Bronchial epithelial cell (primary cell): ENCODE measurements at regions not wholly inside any gene's neighbourhood (a gene's known extent, or its start where the extent isn't known, plus 50 kb on each side); places are given as distances from the start of the nearest gene placed in this dataset.
A peak's percentile ranks its signal among the peaks of the same experiment; 100 is the strongest.

ENCODE experiments used
- DNase-seq: peaks from one replicate; pipeline ENCODE4 v3.0.0-alpha.2; 2010; ENCODE audit warnings: low read depth
- FAIRE-seq: peaks from 2 replicates; lab custom pipeline; 2011; peaks lifted over from hg19 to GRCh38; lab: Jason Lieb, UNC
- H3K27me3 ChIP-seq: 2 replicates; pipeline ENCODE4 v1.5.1; 2011; ENCODE audit warnings: low read length; ENCODE audit not compliant: control insufficient read depth, insufficient read depth
- H3K36me3 ChIP-seq: 2 replicates; pipeline ENCODE4 v1.5.1; 2011; ENCODE audit warnings: low read length; ENCODE audit not compliant: control insufficient read depth, insufficient read depth
- H3K4me3 ChIP-seq: 2 replicates; pipeline ENCODE4 v1.5.1; 2011; ENCODE audit warnings: mild to moderate bottlenecking, low read depth, low read length, control low read depth
- TF ChIP-seq, protein P1 (sequence below): IDR thresholded peaks from 2 replicates; pipeline ENCODE4 v1.5.1; 2011; ENCODE audit warnings: mild to moderate bottlenecking, moderate library complexity, low read length, control low read depth, inconsistent platforms; ENCODE audit not compliant: insufficient read depth, severe bottlenecking

DNA sequence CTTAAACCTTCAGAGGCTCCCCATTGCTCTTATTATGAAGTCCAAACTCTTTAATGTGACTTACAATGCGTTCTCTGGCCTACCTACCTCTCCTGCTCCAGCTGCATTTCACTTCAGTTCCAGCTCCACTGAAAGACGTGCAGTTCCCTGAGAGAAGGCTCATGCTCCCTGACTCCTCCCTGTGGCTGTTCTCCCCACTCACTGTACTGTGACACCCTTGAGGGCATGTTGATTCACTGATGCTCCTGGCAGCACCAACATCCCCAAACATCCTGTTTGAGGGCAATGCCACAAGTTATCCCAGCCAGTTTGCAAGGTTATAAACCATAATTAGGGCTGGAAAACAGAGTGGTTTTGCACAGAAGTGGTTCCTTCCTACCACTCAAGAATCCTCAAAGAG is 111.2 kb downstream of the LSM5 start:
- Histone ChIP-seq H3K36me3 (no peaks in the 10 kb centered on the region), H3K27me3 (no peaks in the 10 kb centered on the region), H3K4me3 (no peak overlapping the region)
- DNase-seq = peak; percentile 32
- no peak for FAIRE-seq
- TF ChIP-seq, protein P1, sequence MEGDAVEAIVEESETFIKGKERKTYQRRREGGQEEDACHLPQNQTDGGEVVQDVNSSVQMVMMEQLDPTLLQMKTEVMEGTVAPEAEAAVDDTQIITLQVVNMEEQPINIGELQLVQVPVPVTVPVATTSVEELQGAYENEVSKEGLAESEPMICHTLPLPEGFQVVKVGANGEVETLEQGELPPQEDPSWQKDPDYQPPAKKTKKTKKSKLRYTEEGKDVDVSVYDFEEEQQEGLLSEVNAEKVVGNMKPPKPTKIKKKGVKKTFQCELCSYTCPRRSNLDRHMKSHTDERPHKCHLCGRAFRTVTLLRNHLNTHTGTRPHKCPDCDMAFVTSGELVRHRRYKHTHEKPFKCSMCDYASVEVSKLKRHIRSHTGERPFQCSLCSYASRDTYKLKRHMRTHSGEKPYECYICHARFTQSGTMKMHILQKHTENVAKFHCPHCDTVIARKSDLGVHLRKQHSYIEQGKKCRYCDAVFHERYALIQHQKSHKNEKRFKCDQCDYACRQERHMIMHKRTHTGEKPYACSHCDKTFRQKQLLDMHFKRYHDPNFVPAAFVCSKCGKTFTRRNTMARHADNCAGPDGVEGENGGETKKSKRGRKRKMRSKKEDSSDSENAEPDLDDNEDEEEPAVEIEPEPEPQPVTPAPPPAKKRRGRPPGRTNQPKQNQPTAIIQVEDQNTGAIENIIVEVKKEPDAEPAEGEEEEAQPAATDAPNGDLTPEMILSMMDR = no peak

DNA sequence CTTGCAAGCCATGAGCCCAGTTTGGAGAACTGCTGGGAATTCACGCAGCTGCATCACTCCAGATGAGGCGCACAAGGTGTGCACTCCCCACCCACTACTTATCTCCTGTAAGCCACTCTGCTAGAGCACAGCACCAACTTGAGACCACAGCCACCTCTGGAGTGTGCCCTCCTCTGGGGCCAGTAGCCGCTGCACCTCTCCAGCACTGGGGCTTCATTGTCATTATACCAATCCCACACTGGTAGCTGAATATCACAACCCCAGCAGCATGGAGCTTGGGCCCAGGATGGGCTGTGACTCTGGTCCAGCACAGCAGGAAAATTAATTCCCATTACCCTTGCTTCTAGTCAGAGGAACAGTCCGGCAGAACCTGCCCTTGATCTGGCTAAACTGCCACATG is 125.6 kb downstream of the LSM5 start:
- H3K36me3 ChIP-seq = no peaks in the 10 kb centered on the region
- DNase-seq (no peak), FAIRE-seq (no peak)
- TF ChIP-seq, protein P1 = no peak
- H3K4me3 ChIP-seq = no peak overlapping the region
- peaks cover 2% of the 10 kb centered on the region for H3K27me3 ChIP-seq

DNA sequence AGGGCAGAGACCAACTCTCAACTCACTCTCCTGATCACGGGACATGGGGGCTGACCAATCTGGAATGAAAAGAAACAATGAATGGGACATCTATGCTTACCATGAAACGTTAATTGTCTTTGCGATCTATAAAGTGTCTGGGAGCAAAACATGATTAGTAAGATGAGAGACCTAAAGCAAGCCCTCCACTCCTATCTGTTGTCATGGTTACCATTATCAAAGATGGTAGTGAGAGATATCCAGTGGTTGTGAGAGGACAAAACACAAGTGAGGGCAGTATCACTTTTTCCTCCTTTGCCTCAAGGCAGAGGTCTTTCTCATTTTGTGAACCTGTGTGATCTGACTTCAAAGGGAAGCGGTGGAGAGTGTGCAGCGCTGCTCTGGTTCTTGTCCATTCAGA is 130.1 kb downstream of the LSM5 start:
- no peak for FAIRE-seq
- TF ChIP-seq, protein P1 = no peak
- no peak for DNase-seq
- H3K27me3 ChIP-seq = peaks cover 2% of the 10 kb centered on the region
- no peak overlapping the region for H3K4me3 ChIP-seq
- H3K36me3 ChIP-seq = no peaks in the 10 kb centered on the region

DNA sequence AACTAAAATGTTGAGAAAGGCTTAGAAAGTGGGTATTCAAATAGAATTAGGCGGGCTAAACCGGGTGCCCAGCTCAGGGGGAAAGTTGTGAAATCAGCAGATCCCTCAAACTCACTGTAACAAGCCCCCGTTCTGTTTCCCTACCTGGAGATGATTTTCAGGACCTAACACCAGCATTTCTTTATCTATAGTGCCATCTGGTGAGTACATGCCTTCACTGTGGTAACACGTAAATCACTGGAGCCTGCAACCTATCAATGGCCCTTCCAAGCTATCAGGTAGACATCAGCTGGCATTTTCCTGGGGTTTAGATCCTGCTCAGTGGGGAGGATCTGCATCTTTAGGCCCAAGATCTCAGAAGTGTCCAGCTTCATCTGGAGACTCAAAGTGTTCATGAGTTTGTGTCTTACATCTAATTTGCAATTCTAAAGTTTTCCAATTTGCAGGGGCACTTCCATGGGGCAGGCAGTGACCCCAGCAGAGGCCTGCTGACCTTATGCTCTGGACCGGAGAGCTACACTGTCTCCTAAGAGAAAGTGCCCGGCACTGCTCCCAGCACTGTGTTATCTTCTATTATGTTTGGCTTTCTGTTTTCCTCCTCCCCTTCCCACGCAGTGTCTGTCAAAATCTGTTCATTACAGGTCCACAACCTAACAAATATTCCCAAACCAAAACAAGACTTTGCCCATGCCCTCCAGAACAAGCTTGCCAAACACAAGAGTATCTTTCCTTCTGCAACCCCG is 132.5 kb downstream of the LSM5 start:
- H3K27me3 ChIP-seq = no peaks in the 10 kb centered on the region
- H3K4me3 ChIP-seq = no peak overlapping the region
- DNase-seq (peak; percentile 62), FAIRE-seq (no peak)
- TF ChIP-seq, protein P1 = peak; percentile 64
- no peaks in the 10 kb centered on the region for H3K36me3 ChIP-seq

GRCh38 chr7:32347244-32347828 is 142.8 kb downstream of the LSM5 start:
- DNase-seq (peak; percentile 13), FAIRE-seq (no peak)
- no peaks in the 10 kb centered on the region for H3K27me3 ChIP-seq
- no peaks in the 10 kb centered on the region for H3K36me3 ChIP-seq
- TF ChIP-seq, protein P1 = peak; percentile 28
- no peak overlapping the region for H3K4me3 ChIP-seq
